Activated CD4-positive, alpha-beta T cell treated with anti-CD3 and anti-CD28 coated beads, Interleukin-2, amount 50 U/mL, for 16 hours (primary cell): ENCODE measurements at regions not wholly inside any gene's neighbourhood (a gene's known extent, or its start where the extent isn't known, plus 50 kb on each side); places are given as distances from the start of the nearest gene placed in this dataset.
"Not testable (repeated sequence)": the region's sequence is repeated elsewhere in the genome, so short reads cannot be mapped to it uniquely, and the experiment has no call there.

Source experiments
- DNase-seq: peaks from one replicate; pipeline ENCODE4 v3.0.0-alpha.2; 2020

DNA sequence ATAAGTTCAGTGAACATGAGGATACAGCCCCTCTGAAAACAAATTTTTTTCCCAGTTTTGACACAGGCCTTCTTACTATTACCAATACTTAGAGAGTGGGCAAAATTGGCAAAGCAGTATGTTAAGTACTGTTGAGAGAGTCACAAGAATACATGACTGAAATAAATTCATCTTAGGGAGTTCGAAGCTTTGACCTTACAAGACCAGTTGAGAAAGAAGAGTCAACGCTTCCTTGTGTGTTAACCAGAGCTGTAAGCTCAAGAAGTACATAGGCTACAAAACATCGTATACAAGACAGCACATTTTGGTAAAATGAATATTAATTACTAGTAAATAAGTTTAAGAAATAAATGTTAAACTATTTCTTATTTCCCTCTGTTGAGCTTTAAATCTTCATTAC lies 164.4 kb upstream of the RORA start:
- DNase-seq, result no peak

DNA sequence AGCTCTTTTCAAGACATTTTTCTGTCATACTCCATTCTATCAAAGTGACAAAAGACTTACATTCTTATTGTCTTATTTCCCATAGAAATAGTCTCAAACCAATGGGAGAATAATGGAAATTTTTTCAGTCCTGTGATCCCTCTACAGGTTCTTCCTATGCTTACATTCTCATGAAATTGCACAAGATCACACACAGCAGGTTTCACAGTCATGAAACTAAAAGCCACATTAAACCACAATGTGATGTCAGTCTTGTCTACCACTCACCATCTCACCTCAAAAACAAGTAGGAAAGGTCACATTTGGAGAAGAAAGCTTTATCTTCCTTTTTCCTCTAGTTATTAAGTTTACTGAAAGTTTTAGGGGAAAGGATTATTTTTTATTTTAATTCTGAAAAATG lies 161.0 kb upstream of the RORA start:
- no peak for DNase-seq

DNA sequence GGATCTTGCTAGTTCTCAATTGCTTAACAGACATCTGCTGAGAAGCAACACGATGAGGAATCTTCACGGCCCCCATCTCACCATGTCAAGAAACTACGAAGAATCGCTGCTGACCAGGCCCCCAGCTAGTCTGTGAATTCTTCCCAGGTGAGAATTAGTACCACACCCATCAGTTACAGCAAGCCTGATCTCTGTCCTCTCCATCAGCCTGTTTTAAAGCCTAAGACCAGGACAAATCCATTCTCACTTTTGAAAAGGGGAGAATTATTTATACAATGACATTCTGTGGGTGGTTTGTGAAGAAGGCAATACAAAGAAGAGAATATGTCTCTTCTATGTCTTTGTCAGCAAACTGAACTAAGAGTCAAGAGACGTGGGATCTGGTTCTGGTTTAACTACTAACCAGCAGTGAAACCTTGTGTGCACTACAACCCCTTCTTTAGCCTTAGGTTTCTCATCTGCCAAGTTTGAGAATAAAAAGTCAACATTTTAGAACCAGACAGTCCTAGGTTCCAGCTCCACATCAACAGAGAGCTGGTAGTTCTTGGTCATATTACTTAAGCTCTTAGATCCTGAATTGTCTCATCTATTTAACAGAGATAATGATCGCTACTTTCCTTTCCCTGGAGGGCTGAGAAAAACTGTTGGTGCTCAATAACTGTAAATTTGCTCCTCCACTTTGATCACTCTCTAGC lies 160.4 kb upstream of the RORA start:
- DNase-seq, result no peak

DNA sequence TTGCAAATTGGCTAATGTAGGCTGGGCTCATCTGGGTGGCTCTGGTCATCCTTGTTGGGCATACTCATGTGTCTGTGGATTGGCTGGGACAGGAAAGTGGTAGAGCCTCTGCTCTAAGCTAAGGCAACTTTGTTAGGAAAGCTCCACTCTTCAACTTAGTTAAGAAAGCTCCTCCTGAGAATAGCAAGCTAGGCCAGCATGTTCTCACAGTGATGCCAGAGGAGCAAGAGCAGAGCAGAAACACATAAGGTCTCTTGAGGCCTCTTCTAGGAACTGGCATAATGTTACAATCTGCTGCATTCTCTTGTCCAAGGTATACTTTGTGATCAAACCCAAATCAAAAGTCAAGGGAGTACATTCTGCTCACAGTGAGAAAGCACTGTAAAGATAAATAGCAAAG lies 158.6 kb upstream of the RORA start:
- no peak for DNase-seq

DNA sequence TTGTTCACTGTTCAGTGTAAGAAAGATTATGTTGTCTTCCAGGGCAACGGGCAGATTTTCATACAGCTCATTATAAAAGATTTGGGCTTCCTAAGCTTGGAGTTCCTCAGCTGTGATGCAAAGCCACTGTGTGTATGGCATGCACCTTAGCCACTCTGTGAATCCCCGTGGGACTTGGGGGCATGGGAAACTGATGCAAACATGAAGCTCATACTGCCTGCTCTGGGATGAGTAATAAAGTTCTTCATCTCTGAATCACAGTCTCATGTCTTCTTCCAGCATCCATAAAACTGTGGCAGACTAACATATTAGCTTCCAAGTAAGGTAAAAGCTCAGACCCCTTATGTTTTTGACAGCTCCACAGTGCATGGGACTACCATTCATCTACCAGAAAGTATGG lies 154.3 kb upstream of the RORA start:
- no peak for DNase-seq

DNA sequence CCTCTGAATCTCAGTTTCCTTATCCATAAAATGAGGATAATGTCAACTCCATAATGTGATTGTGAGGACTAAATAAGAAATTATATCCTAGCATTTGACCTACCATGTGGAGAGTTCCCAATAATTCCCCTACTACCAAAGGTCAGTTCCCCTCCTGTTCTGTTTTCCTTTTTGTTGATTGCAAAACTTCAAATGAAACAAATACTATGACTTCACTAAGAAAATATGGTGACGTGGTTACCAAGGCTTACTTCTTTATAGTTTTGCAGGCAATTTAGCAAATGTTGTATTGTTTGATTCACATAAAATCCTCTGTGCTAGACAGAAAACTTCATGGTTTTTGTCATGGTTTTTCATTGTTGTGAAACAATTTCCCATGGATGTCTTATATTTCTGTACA lies 153.8 kb upstream of the RORA start:
- DNase-seq, result no peak

DNA sequence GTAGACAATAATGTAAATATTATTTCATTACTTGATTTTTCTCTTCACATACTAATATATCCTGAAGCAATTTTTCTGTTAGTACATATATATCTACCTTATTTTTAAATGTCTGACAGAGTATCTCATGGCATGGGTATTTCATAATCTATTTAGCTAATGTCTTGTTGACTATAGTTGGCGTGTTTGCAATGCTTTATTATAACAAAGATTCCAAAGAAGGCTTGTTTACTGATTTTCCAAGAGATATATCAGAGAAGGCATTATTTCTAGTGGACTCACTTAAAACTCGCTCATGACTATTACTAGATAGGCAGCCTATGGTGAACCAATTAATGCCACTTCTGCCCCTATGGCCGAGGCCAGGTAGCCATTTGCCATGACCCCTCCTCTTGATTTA lies 152.4 kb upstream of the RORA start:
- no peak for DNase-seq

DNA sequence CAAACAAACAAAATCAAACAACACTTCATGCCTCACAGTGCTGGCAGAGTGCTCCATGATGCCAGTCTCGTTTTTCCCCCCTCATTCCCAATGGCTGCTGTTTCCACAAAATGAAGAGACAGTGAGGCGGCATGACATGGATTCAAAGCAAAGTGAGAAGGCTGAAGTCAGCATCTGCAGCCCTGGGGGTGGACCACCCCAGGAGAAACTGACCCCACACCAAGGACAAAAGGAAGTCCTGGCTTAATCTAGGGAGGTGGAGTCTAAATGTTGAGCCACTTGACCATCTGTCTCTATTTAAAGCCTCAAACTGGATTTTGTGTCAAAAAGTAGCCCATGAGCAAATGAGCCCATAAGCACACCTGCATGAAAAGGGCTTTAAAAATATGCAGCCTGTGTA lies 151.2 kb upstream of the RORA start:
- no peak for DNase-seq

DNA sequence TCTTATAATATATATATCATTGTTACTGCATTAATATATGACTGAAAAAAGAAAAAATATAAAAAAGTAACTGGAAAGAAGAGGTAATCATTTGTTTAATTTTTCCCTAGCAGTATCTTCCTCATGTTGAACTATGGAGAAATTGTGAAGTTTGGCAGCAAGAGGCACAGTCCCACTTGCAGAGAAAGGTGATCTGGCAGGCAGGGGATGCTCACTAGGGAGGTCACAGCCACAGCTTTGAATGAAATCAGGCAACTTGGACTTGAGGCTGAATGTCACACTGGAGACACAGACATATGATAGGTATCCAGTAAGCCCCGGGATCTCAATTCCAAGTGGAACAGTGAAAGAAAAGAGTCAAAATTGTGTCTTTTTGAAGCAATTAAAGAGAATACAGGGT lies 149.9 kb upstream of the RORA start:
- DNase-seq, result no peak

DNA sequence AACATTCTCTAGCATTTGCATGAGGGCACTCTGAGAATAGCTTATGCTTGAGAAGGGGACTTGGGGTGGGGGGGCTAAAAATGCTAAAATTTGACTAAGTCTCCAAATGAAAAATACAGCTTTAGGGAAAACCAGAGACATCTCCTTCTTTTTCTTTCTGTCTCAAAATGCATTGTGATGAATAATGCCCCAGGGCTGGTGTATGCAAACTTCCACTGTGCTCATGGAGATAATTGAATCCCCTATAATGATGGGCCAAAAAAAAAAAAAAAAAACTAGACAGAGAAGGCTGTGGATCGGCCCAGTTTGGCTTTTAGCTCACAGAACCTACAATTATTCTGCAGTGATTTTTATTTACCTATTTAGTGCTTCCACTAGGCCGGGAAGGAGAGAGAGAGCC lies 147.9 kb upstream of the RORA start:
- DNase-seq, result no peak

DNA sequence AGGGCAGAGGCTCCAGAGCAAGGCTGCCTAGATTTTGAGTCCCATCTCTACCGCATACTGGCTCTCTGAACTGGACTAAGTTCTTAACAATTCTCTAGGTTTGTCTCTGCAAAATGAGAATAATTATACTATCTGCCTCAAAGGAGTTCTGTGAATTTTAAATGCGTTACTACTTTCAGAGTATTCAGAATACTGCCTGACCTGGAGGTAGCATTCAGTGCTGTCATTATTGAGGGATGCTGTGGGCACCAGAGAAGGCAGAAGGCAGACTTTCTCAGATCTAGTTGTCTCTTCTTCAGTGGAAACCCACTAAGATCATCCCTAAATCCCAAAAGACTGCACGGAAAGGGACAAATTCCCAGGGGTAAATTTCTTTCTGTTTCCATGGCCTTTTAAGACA lies 147.4 kb upstream of the RORA start:
- no peak for DNase-seq

DNA sequence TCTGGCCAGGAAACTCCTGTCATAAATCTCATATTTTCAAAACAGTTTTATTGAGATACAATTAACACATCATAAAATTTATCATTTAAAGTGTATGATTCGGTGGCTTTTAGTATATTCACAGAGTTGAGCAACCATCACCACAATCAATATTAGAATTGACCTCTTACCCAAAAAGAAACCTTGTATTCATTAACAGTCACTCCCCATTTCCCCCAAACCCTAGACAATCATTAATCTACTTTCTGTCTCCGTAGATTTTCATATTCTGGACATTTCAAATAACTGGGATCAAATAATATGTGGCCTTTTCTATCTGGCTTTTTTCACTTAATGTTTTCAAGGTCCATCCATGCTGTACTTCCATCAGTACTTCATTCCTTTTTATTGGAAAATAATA lies 145.7 kb upstream of the RORA start:
- no peak for DNase-seq

DNA sequence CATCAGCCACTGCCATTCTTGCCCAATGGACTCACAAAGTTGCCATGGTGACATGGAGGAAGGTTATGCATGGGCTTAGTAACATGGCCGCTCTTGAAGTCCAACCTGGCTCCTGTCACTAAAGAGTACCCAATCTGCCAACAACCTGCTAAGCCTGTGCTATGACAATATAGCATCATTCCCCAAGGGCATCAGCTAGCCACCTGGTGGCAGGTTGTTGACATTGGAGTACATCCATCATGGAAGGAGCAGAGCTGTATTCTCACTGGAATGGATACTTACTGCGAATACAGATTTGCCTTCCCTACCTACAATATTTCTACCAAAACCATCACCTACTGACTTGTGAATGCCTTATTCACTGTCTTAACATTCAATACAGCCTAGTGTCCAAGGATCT lies 138.9 kb upstream of the RORA start:
- DNase-seq, result no peak

DNA sequence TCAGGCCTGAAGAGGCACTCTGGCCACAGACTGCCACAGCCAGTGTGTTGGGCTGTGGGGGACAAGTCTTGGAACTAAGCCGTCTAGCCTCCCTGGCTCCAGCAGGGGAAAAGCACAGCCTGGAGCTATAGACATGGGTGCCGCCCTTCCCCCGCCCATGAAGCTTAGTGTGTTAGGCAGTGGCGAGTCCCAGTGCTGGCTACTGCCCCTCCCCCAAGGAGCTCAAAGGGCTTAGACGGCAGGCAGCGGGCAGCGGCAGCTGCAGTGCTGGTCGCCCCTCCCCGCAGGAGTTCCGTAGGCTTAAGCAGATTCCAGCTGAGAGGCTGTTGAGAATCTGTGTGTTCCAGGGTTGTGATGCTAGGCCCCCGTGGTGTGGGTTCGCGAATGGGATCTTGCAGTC lies 135.8 kb upstream of the RORA start:
- DNase-seq, result no peak

DNA sequence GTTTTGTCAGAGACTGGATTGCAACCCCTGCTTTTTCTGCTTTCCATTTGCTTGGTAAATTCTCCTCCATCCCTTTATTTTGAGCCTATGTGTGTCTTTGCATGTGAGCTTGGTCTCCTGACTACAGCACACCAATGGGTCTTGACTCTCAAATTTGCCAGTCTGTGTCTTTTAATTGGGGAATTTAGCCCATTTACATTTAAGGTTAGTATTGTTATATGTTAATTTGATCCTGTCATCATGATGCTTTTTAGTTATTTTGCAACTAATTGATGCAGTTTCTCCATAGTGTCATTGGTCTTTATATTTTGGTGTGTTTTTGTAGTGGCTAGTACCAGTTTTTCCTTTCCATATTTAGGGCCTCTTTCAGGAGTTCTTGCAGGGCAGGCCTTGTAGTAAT lies 133.8 kb upstream of the RORA start:
- DNase-seq, result not testable (repeated sequence)

DNA sequence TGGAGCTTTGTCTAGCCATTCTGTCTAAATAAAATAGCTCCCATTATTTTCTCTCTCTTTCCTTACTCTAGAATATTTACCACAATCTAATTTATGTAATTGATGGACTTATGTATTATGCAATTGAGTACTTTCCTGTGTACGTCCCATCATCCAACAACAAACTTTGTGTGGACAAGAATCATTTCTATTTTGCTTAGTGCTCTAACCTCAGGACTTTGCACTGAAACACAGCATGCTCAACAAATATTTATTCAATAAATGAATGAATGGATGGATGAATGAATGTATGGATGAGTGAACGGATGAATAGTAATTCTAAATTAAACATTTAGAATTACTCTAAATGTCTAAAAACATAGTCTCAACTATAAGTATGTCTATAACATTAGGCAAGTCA lies 115.2 kb upstream of the RORA start:
- no peak for DNase-seq

DNA sequence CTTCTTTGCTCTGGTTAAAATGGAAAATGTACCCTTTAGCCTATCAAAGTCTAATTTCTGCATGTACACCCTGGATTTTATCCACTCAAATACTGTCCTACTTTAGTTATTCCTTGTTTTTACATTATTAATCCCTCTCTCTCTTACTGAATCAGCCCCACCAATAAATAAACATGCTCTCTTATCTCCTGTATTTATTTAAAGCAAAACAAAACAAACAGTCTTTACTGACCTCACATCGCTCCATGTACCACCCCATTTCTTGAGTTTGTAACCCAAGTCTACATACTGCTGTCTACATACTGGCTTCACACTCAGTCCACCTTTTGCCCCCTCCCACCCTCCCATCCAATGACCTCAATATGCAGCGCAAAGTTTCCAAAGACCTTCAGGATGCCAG lies 113.3 kb upstream of the RORA start:
- DNase-seq, result no peak

DNA sequence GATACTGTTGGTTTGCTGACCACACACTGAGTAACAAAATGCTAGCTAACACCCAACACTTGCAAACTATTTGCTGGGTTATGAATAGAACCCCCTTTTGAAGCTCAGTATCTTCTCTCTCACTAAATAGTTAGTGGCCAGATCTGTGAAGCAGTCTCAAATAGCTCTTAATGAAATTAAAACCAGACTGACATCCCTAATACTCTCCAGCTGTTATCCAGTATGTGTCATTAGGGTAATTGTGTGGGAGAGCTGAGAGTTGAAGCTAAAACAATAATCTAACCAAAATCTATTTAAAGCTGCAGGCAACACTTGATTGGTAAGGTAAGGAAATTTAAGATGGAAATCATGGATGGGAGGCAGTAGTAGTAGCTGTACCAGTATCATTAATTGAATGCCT lies 110.4 kb upstream of the RORA start:
- no peak for DNase-seq

DNA sequence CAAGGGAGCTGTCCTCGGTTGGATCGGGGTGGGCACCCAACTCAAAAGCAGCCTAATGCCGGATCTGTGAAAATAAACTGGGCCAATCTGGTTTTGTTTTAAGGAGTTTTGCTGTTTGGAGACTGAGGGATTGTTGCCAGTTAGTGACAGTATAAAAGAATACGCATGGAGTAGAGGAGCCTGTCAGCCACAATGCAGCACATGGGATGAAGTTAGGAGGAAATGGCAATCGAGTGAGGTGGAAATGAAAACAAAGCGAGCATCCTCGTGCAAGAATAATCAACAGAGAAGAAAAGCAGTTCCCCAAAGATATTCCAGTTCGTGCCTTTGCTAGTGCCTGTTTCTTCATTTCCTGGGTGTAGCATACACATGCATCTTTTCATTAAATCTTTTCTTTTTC lies 108.4 kb upstream of the RORA start:
- DNase-seq, result no peak

DNA sequence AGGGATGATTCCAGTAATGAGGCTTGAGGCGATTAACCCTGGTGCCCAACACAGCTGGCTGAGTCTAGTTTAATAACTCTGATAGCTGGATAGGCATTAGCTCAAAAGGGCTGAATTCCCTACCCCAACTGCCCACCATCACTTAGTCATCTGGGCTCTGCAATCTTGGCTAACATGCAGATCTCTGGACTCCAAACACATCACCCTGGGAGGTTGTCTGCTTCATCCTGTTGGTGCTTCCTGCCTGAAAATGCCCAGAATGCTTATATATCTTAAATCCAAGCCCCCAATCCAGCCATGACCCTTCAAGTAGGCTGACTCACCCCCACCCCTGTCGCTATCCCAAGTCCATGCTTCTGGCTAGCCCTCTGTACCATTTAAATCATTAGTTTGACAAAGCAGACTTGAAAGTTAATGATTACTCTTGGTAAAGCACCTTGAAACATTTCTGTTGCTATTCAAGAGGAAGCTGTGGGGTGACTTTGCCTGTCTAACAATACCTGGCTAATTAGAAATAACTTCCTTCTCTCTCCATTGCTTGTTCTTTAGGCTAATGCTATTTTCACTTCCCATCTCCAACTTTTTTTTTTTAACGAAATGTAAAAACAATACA lies 107.0 kb upstream of the RORA start:
- no peak for DNase-seq

DNA sequence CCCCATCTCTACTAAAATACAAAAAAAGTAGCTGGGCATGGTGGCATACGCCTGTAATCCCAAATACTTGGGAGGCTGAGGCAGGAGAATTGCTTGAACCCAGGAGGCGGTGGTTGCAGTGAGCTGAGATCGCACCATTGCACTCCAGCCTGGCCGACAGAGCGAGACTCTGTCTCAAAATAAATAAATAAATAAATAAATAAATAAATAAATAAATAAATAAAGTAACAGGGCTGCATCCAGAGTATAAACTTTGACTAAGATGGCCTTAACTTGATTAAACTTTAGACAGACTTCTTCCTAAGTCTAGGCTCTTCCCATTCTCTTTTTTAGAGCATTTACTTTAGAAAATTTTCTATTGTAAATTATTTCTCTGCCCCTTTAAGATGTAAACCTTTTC lies 105.6 kb upstream of the RORA start:
- not testable (repeated sequence) for DNase-seq

DNA sequence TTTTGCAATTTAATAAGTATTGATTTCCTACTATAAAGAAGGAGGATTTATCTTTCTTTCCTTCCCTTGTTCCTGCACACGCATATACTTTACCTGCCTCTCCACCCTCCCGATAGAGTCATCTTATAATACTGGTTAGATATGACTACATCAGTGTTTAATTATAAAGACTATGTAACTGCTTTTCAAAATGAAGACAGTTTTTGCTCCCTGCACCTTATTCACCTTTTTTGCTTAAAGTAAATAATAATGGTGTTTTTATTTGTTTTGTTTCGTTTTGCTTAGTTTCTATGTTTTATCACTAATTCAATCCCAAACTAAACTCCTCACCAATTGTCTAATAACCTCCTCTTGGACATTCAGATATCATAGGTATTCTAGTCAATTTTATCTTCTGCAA lies 101.9 kb upstream of the RORA start:
- no peak for DNase-seq

DNA sequence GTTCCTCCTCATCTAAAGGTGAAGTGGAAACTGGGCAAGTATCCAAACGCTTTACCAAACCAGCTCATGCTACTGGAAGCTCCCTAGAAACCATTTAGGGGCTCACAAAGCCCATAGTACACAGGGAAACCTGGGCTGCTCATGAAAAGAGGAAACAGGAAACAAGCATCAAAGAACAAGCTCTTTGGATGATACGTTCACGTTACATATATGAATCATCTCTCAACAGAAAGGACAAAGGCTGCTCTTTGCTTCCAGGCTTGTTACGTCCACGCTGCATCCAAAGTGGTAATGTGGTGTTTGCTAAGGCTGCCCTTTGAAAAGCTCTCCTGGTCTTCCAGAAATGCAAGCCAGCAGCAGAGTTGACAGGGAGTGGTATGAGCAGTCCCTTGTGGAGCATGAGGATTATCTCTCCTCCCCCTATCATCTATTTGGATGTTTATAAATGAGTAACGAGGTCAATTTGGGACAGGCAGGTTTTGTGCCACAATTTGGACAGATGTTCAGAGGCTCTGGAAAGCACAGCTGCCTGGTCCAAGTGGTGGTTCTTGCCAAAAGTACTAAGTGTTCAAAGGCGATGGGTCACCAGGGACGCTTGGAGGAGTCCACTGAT lies 98.0 kb upstream of the RORA start:
- peak; percentile 2 for DNase-seq

DNA sequence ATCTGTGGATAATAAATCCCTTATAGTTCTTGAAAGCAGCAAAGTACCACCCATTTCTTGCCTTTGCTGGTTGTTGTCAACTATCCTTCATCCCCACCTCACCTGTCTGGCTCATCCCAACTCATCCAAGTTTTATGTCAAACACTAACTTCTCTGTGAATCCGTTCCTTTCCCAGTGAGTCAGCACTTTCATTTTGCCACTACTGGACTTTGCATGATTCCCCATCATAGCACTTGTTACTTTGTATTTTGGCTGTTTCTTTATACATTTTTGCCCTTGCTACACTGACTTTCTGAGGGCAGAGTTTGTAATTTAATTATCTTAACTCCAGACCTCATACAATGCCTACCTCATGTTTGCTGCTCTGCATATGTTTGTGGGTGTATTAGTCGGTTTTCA lies 90.8 kb upstream of the RORA start:
- DNase-seq, result no peak
